ENCODE measurements at regions not wholly inside any gene's neighbourhood (a gene's known extent, or its start where the extent isn't known, plus 50 kb on each side); places are given as distances from the start of the nearest gene placed in this dataset.

DNA sequence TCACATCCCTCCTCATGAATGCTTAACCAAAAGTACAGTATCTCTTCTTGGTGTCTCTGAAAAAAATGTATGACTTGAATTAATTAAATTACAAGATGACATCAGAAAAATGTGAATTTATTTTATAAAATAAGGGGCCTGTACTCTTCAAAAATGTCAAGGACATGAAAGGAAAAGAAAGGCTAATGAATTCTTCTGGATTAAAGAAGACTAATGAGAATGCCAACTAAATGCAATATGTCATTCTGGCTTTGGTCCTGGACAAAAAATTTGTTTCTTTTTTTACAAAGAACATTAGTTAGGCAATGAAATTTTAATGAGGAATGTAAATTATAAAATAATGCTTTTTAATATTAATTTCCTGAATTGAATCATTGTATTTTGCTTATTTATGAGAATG lies 1125.7 kb downstream of the DNAJB9 start:
- TF ChIP-seq, protein P1, sequence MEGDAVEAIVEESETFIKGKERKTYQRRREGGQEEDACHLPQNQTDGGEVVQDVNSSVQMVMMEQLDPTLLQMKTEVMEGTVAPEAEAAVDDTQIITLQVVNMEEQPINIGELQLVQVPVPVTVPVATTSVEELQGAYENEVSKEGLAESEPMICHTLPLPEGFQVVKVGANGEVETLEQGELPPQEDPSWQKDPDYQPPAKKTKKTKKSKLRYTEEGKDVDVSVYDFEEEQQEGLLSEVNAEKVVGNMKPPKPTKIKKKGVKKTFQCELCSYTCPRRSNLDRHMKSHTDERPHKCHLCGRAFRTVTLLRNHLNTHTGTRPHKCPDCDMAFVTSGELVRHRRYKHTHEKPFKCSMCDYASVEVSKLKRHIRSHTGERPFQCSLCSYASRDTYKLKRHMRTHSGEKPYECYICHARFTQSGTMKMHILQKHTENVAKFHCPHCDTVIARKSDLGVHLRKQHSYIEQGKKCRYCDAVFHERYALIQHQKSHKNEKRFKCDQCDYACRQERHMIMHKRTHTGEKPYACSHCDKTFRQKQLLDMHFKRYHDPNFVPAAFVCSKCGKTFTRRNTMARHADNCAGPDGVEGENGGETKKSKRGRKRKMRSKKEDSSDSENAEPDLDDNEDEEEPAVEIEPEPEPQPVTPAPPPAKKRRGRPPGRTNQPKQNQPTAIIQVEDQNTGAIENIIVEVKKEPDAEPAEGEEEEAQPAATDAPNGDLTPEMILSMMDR (IDR thresholded peaks at IDR 0.05): no peak
- TF ChIP-seq POLR2A (IDR thresholded peaks at IDR 0.05): no peak

All from right lobe of liver (tissue), 4 donors.